Stimulated activated CD4-positive, alpha-beta T cell treated with anti-CD3 and anti-CD28 coated beads, Interleukin-12 subunit alpha, Interleukin-12 subunit beta, amount 100 ng/mL, for 24 hours (primary cell): ENCODE measurements at regions not wholly inside any gene's neighbourhood (a gene's known extent, or its start where the extent isn't known, plus 50 kb on each side); places are given as distances from the start of the nearest gene placed in this dataset.

ENCODE experiments used
- DNase-seq, 2 experiments: peaks; one replicate each; pipeline ENCODE4 v3.0.0-alpha.2; 2020; ENCODE audit warnings: low read depth in 2 of 2

GRCh38 chrX:8869812-8870211, 68.6 kb upstream of the FAM9A start:
- DNase-seq, result no peak

- DNase-seq, result no peak
Measured at GRCh38 chrX:8868906-8869305, 67.7 kb upstream of the FAM9A start.

- DNase-seq, result no peak
Measured at GRCh38 chrX:8868070-8868773, 67.0 kb upstream of the FAM9A start.

DNA sequence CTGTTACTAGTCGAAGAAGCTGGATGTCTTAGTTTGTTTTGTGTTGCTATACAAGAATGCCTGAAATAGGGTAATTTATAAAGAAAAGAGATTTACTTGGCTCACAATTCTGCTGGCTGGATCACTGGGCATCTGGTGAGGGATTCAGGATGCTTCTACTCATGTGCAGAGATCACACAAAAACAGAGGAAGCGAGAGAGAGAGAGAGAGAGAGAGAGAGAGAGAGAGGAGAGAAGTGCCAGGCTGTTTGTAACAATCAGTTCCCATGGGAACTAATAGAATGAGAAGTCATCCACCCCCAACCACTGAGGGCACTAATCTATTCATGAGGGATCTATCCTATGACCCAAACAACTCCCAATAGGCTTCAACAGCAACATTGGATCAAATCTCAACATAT, 66.2 kb upstream of the FAM9A start:
- DNase-seq, result no peak

GRCh38 chrX:8864161-8864560, 63.0 kb upstream of the FAM9A start:
- DNase-seq, result no peak

- DNase-seq, result no peak
Measured at GRCh38 chrX:8861908-8862307, 60.7 kb upstream of the FAM9A start.

DNA sequence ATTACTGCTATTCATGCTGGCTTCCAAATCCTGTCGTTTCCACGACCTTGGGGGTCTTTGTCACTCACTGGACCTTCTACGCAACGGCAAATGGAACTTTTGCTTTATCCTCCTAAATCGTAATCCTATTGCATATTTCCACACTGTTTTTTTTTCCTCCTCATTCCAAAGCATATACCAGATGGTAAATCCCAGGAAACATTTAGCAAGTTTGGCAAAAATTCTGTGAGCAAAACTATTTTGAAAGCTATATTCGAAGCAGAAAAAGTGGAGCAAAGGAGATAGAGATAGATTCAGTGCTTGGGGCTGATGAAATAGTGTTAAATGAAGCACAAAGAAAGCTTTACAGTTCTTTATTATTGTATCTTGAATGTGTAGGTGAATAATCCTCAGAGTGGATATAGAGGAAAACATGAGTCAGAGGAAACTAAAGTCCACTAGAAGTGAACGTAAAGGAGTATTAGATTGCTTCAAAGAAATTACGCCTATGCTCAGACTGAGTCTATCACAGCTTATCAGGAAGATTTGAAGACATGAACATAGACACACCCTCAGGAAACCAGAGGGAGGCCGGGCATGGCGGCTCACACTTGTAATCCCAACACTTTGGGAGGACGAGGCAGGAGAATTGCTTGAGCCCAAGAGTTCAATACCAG, 50.2 kb upstream of the FAM9A start:
- no peak for DNase-seq
